GM18861 (cell line): ENCODE measurements at regions not wholly inside any gene's neighbourhood (a gene's known extent, or its start where the extent isn't known, plus 50 kb on each side); places are given as distances from the start of the nearest gene placed in this dataset.
"Not testable (repeated sequence)": the region's sequence is repeated elsewhere in the genome, so short reads cannot be mapped to it uniquely, and the experiment has no call there.

Experiments
- ATAC-seq: cut with Tn5 transposase; IDR thresholded peaks from one replicate; pipeline ENCODE4 v1.9.1; 2021; ENCODE audit not compliant: unreplicated experiment

DNA sequence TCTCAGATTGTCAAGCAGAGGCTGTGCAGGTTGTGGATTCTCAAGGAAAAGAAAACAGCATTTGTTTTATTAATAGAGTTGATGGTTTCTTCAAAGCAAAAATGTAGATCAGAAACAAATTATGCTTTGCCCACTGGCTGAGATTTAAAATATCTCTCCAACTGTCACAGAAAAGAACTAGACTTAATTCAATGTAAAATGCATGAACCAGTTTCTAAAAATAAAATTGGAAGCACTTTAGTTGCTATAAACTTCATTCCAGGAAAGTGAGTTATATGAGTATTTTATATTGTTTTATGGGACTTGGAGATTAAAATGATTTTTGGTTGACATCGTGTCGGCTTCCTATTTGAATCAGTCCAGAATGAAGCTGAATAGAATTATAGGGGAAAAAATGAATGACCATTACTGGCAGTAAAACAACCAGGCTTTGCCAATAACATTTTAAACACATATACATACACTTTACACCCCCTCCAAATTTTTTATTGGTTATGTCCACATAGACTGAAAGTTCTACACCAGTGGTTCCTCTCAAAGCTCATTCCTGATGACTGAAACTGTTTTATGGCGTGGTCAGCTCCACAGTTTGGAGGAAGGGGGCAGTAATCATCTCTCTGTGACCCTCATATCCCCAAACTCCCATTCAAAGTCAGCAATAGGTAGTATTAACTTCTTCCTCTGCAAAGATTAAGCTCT is 55.5 kb upstream of the DAAM1 start:
- ATAC-seq, result no peak

DNA sequence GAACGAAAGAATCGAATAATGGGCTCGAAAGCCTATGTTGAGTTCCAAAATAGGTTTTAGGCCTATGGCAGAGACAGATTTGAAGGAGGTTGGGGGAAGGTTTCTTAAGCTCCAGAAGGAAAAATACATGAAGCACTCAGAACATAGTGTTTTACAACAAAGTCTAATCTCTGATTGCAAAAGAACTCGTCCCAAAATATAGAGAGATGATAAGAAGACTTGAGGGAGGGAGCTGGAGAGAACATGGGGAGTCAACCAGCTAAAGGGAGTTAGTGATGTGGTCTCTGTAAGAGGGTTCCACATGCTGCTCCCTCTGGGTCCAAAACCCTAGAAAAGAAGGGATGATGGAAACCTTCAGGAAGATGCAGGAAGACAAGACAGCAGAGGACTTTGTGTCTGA is 54.8 kb upstream of the DAAM1 start:
- no peak for ATAC-seq

DNA sequence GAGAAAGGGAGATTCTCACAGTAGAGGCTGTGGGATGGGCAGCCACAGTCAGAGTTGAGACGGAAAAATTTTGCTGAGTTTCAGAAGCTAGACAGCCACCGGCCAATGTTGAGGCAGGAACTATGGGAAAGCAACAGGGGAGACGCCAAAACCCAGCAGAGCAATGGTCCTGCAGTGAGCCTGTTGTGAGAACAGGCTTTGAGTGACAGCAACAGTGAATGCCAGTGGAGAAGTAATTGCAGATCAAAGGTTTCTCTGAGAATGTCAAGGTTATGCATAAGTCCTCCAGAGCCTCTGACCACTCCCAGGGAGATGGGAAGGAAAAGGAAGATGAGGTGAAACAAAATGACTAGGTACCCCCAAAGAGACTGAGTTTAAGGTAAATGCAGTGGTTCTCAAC is 54.2 kb upstream of the DAAM1 start:
- ATAC-seq, result no peak

DNA sequence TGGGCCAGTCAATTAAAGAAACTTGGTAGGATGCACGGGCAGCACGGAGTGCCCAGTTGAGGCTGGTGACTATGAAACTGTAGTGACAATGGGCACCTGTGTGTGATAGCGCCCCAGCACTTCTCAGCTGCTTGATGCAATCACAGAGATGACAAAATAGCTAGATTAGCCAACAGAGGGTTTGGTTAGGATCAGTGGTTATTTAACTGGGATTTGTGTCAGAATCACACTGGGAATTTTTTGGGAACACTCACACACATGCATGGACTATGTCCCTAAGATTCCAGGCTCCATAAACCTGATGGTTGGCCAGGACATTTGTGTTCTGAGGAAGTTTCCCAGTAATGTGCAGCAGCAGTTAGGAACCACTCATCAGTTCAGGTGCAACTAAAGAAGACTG is 51.2 kb upstream of the DAAM1 start:
- no peak for ATAC-seq

DNA sequence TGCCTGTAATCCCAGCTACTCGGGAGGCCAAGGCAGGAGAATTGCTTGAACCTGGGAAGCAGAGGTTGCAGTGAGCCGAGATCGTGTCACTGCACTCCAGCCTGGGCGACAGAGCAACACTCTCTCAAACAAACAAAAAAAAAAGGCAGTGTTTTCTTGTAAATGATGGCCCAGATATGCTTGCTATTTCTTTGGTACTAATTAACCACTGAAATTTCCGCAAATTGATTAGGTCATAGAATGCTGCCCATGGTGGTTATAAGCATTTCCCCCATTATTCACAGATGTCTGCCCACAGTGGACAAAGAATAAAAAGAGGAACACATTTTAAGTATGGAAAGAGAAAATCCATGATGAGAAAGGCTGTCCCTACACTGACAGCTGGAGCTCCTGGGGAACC is 49.9 kb upstream of the DAAM1 start:
- ATAC-seq, result not testable (repeated sequence)
